ENCODE measurements at regions not wholly inside any gene's neighbourhood (a gene's known extent, or its start where the extent isn't known, plus 50 kb on each side); places are given as distances from the start of the nearest gene placed in this dataset.
A peak's percentile ranks its signal among the peaks of the same experiment; 100 is the strongest.

- FAIRE-seq: no peak
- Histone ChIP-seq H3K36me3 (ENCODE audit: control insufficient read depth, insufficient read depth, low read length) (no peaks in the 10 kb centered on the region), H3K27me3 (ENCODE audit: control insufficient read depth, insufficient read depth, low read length) (peaks cover 7% of the 10 kb centered on the region), H3K4me3 (ENCODE audit: low read depth, low read length) (no peak overlapping the region)
- no peak for TF ChIP-seq CTCF (IDR thresholded peaks at IDR 0.05; ENCODE audit: insufficient read depth, low read length, severe bottlenecking)
- no peak for DNase-seq (ENCODE audit: low read depth)
Measured at GRCh38 chr2:45141883-45142866, 132.9 kb upstream of the SIX2 start.

GRCh38 chr2:45140675-45141074, 131.4 kb upstream of the SIX2 start:
- TF ChIP-seq CTCF (IDR thresholded peaks at IDR 0.05; ENCODE audit: insufficient read depth, low read length, severe bottlenecking): no peak
- FAIRE-seq: peak; percentile 55
- peaks cover 9% of the 10 kb centered on the region for H3K27me3 ChIP-seq (ENCODE audit: control insufficient read depth, insufficient read depth, low read length)
- DNase-seq (ENCODE audit: low read depth): no peak
- no peak overlapping the region for H3K4me3 ChIP-seq (ENCODE audit: low read depth, low read length)
- H3K36me3 ChIP-seq (ENCODE audit: control insufficient read depth, insufficient read depth, low read length): no peaks in the 10 kb centered on the region

GRCh38 chr2:45138904-45139303, 129.7 kb upstream of the SIX2 start:
- FAIRE-seq (no peak), DNase-seq (ENCODE audit: low read depth) (no peak)
- no peak for TF ChIP-seq CTCF (IDR thresholded peaks at IDR 0.05; ENCODE audit: insufficient read depth, low read length, severe bottlenecking)
- H3K4me3 ChIP-seq (ENCODE audit: low read depth, low read length): no peak overlapping the region
- no peaks in the 10 kb centered on the region for H3K36me3 ChIP-seq (ENCODE audit: control insufficient read depth, insufficient read depth, low read length)
- peaks cover 9% of the 10 kb centered on the region for H3K27me3 ChIP-seq (ENCODE audit: control insufficient read depth, insufficient read depth, low read length)

- FAIRE-seq (peak; percentile 23), DNase-seq (ENCODE audit: low read depth) (no peak)
- Histone ChIP-seq H3K36me3 (ENCODE audit: control insufficient read depth, insufficient read depth, low read length) (no peaks in the 10 kb centered on the region), H3K4me3 (ENCODE audit: low read depth, low read length) (no peak overlapping the region), H3K27me3 (ENCODE audit: control insufficient read depth, insufficient read depth, low read length) (peaks cover 4% of the 10 kb centered on the region)
- TF ChIP-seq CTCF (IDR thresholded peaks at IDR 0.05; ENCODE audit: insufficient read depth, low read length, severe bottlenecking): no peak
Measured at GRCh38 chr2:45137966-45138695, 128.9 kb upstream of the SIX2 start.

GRCh38 chr2:45134726-45135125, 125.5 kb upstream of the SIX2 start:
- peaks cover 2% of the 10 kb centered on the region for H3K27me3 ChIP-seq (ENCODE audit: control insufficient read depth, insufficient read depth, low read length)
- no peak overlapping the region for H3K4me3 ChIP-seq (ENCODE audit: low read depth, low read length)
- DNase-seq (ENCODE audit: low read depth): peak; percentile 47

More at GRCh38 chr2:45134726-45135125, 125.5 kb upstream of the SIX2 start:
- FAIRE-seq: no peak
- H3K36me3 ChIP-seq (ENCODE audit: control insufficient read depth, insufficient read depth, low read length): no peaks in the 10 kb centered on the region
- no peak for TF ChIP-seq CTCF (IDR thresholded peaks at IDR 0.05; ENCODE audit: insufficient read depth, low read length, severe bottlenecking)
